ENCODE measurements at regions not wholly inside any gene's neighbourhood (a gene's known extent, or its start where the extent isn't known, plus 50 kb on each side); places are given as distances from the start of the nearest gene placed in this dataset.
"Not testable (repeated sequence)": the region's sequence is repeated elsewhere in the genome, so short reads cannot be mapped to it uniquely, and the experiment has no call there.

DNA sequence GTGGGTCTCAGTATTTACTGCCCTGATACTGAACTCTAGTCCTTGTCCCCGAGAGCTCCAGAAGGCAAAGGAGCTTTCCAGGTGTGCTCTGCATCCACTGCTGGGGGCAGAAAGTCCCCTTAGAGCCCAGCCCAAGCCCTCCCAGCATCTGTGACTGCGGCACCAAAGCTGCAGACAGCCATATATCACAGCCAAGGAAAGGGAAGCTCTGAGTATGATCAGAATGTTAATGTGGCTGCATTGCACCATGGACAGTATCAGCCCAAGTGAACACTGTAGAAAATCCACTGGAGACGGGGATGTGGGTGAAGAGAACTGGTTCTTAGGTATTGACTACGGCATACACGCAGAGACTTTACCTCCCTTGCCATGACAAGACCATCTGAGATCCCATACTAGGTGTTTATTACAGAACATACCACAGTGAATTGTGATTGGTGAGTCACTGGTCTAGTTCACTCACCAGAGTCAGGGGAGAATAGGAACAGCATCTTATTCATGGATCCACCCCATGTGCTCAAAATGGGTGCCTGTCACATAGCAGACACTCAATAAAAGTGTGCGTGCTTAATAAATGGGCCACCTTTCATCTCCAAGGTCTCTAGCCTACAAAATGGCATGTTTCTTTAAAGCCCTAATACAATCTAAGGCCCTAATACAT lies 170.3 kb downstream of the HHIPL2 start:
- no peak overlapping the region for H2AFZ ChIP-seq (ENCODE audit: low read depth, low read length, poor library complexity, severe bottlenecking)
- BruUV-seq (replicated peaks) = no TSS peak

DNA sequence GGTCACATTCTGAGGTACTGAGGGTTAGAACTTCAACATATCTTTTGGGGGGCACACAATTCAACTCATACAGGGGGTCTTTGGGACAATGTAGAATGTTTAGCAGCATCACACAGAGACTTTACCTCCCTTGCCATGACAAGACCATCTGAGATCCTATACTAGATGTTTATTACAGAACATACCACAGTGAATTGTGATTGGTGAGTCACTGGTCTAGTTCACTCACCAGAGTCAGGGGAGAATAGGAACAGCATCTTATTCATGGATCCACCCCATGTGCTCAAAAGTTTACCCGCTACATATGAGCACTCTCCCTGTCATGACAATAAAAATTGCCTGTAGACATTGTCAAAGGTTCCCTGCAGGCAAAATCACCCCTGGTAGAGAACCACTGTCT lies 171.1 kb downstream of the HHIPL2 start:
- ATAC-seq; H3K9ac ChIP-seq (ENCODE audit: low read length); H3K4me3 ChIP-seq (replicated peaks in 1 of 2; ENCODE audit: low read depth in 1 of 2, low read length in 2 of 2); H3K4me1 ChIP-seq (ENCODE audit: control insufficient read depth in 1 of 2, insufficient read depth in 2 of 2, low read length in 2 of 2); H4K20me1 ChIP-seq (ENCODE audit: insufficient read depth); H3K4me2 ChIP-seq (ENCODE audit: low read length); H3K79me2 ChIP-seq (ENCODE audit: insufficient read depth, low read length); H3K9me2 ChIP-seq (ENCODE audit: insufficient read depth); BruUV-seq (replicated peaks); CTCF ChIA-PET; H3K27ac ChIP-seq (ENCODE audit: low read depth, low read length); H3K9me3 ChIP-seq (ENCODE audit: control insufficient read depth in 1 of 2, insufficient read depth in 1 of 2, low read depth in 1 of 2, low read length in 2 of 2); H3K27me3 ChIP-seq (ENCODE audit: insufficient read depth, low read length); RAD21 ChIA-PET (ENCODE audit: low non-redundant PET in 1 of 2, low total read pairs in 2 of 2, uncharacterized antibody in 2 of 2, unreplicated experiment in 2 of 2); POLR2A ChIA-PET; DNase-seq (ENCODE audit: low read depth, low spot score); H2AFZ ChIP-seq (ENCODE audit: low read depth, low read length, poor library complexity, severe bottlenecking); intact Hi-C loops (cut with micrococcal nuclease); H3K36me3 ChIP-seq (ENCODE audit: control insufficient read depth in 1 of 2, insufficient read depth in 2 of 2, low read length in 2 of 2): not testable (repeated sequence)

More for the DNA sequence above, 170.3 kb downstream of the HHIPL2 start:
- Histone ChIP-seq H3K4me1 (ENCODE audit: control insufficient read depth in 1 of 2, insufficient read depth in 2 of 2, low read length in 2 of 2) (no peaks in the 10 kb centered on the region), H3K79me2 (ENCODE audit: insufficient read depth, low read length) (no peaks in the 10 kb centered on the region), H4K20me1 (ENCODE audit: insufficient read depth) (no peaks in the 10 kb centered on the region), H3K27ac (ENCODE audit: low read depth, low read length) (no peak overlapping the region), H3K9me2 (ENCODE audit: insufficient read depth) (no peaks in the 10 kb centered on the region), H3K9me3 (ENCODE audit: control insufficient read depth in 1 of 2, insufficient read depth in 1 of 2, low read depth in 1 of 2, low read length in 2 of 2) (no peaks in the 10 kb centered on the region), H3K27me3 (ENCODE audit: insufficient read depth, low read length) (no peaks in the 10 kb centered on the region), H3K36me3 (ENCODE audit: control insufficient read depth in 1 of 2, insufficient read depth in 2 of 2, low read length in 2 of 2) (no peaks in the 10 kb centered on the region), H3K4me2 (ENCODE audit: low read length) (no peak overlapping the region), H3K4me3 (replicated peaks in 1 of 2; ENCODE audit: low read depth in 1 of 2, low read length in 2 of 2) (no peak overlapping the region), H3K9ac (ENCODE audit: low read length) (no peak overlapping the region)
- ChIA-PET CTCF (no interaction called here), RAD21 (ENCODE audit: low non-redundant PET in 1 of 2, low total read pairs in 2 of 2, uncharacterized antibody in 2 of 2, unreplicated experiment in 2 of 2) (no interaction called here), POLR2A (no interaction called here)
- no peak for DNase-seq (ENCODE audit: low read depth, low spot score)
- no peak for ATAC-seq
- TF ChIP-seq EZH2phosphoT487 (IDR thresholded peaks at IDR 0.05; ENCODE audit: borderline replicate concordance) (no peak), ELF1 (IDR thresholded peaks at IDR 0.05; ENCODE audit: borderline replicate concordance, low read depth) (no peak), POLR2AphosphoS5 (IDR thresholded peaks at IDR 0.05; ENCODE audit: low read depth, low read length) (no peak), POLR2A (IDR thresholded peaks at IDR 0.05; ENCODE audit: borderline replicate concordance, extremely low read depth, insufficient read depth, insufficient read length) (no peak), RAD21 (IDR thresholded peaks at IDR 0.05; ENCODE audit: low read depth) (no peak), TCF7L2 (IDR thresholded peaks at IDR 0.05; ENCODE audit: borderline replicate concordance, extremely low read depth, insufficient read depth, insufficient read length) (no peak), EGR1 (IDR thresholded peaks at IDR 0.05; ENCODE audit: low read depth) (no peak), SP1 (IDR thresholded peaks at IDR 0.05; ENCODE audit: low read depth) (no peak), FOSL1 (IDR thresholded peaks at IDR 0.05; ENCODE audit: low read depth) (no peak), ZNF274 (IDR thresholded peaks at IDR 0.05; ENCODE audit: low read depth, low read length) (no peak), EZH2 (IDR thresholded peaks at IDR 0.05) (no peak), JUND (IDR thresholded peaks at IDR 0.05) (no peak), CEBPB (IDR thresholded peaks at IDR 0.05; ENCODE audit: low read depth) (no peak)
- TF ChIP-seq, protein P1, sequence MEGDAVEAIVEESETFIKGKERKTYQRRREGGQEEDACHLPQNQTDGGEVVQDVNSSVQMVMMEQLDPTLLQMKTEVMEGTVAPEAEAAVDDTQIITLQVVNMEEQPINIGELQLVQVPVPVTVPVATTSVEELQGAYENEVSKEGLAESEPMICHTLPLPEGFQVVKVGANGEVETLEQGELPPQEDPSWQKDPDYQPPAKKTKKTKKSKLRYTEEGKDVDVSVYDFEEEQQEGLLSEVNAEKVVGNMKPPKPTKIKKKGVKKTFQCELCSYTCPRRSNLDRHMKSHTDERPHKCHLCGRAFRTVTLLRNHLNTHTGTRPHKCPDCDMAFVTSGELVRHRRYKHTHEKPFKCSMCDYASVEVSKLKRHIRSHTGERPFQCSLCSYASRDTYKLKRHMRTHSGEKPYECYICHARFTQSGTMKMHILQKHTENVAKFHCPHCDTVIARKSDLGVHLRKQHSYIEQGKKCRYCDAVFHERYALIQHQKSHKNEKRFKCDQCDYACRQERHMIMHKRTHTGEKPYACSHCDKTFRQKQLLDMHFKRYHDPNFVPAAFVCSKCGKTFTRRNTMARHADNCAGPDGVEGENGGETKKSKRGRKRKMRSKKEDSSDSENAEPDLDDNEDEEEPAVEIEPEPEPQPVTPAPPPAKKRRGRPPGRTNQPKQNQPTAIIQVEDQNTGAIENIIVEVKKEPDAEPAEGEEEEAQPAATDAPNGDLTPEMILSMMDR (IDR thresholded peaks at IDR 0.05 in 2 of 3, conservative IDR thresholded peaks at IDR 0.05 in 1 of 3; ENCODE audit: borderline replicate concordance in 1 of 3, insufficient read depth in 1 of 3, low read depth in 2 of 3, low read length in 2 of 3) = no peak
- TF ChIP-seq, protein P2, sequence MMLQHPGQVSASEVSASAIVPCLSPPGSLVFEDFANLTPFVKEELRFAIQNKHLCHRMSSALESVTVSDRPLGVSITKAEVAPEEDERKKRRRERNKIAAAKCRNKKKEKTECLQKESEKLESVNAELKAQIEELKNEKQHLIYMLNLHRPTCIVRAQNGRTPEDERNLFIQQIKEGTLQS (IDR thresholded peaks at IDR 0.05) = no peak
- TF ChIP-seq, protein P3, sequence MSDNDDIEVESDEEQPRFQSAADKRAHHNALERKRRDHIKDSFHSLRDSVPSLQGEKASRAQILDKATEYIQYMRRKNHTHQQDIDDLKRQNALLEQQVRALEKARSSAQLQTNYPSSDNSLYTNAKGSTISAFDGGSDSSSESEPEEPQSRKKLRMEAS (IDR thresholded peaks at IDR 0.05) = no peak
- intact Hi-C loops (cut with micrococcal nuclease) = no loop called here

All from HCT116 (cell line).